Adrenal gland (tissue), 9 donors: ENCODE measurements at regions not wholly inside any gene's neighbourhood (a gene's known extent, or its start where the extent isn't known, plus 50 kb on each side); places are given as distances from the start of the nearest gene placed in this dataset.

Experiments
- DNase-seq, 7 donors: peaks; one replicate each; pipeline ENCODE4 v3.0.0-alpha.2; 2019 to 2020
- H3K27ac ChIP-seq, 5 donors: fragments of 200-600 bp; sonication (generic) in 4 of 5; 1 replicate in 3 of 5; 2 replicates in 2 of 5; pipeline versions ENCODE4 v1.5.1 to v1.8.0; 2016 to 2020; ENCODE audit warnings: mild to moderate bottlenecking in 1 of 5
- H3K27me3 ChIP-seq: fragments of 200-600 bp; 2 replicates; pipeline ENCODE4 v1.8.0; 2021
- H3K36me3 ChIP-seq, 2 donors: fragments of 200-600 bp; replicated peaks in 1 of 2; 1 replicate in 1 of 2; 2 replicates in 1 of 2; pipeline versions ENCODE4 v1.5.1 to v1.8.0; 2018 to 2022
- H3K4me1 ChIP-seq, 2 donors: fragments of 200-600 bp; replicated peaks in 1 of 2; 1 replicate in 1 of 2; 2 replicates in 1 of 2; pipeline versions ENCODE4 v1.5.1 to v1.8.0; 2018 to 2021
- H3K4me3 ChIP-seq, 4 donors: fragments of 200-600 bp; sonication (generic) in 3 of 4; one replicate each; pipeline ENCODE4 v1.5.1; 2016 to 2018
- H3K9me3 ChIP-seq, 3 donors: fragments of 200-600 bp; sonication (generic) in 1 of 3; replicated peaks in 1 of 3; 1 replicate in 2 of 3; 2 replicates in 1 of 3; pipeline versions ENCODE4 v1.5.1 to v1.8.0; 2016 to 2021
- POLR2A ChIP-seq, 2 donors: fragments of 450-650 bp; IDR thresholded peaks; one replicate each; pipeline ENCODE4 v1.6.1; 2017; ENCODE audit warnings: antibody characterized with exemption in 2 of 2, mild to moderate bottlenecking in 2 of 2, moderate library complexity in 1 of 2
- WGBS, 4 donors: extraction: QIAGEN DNeasy Blood & Tissue Kit in 2 of 4; methylation state at CpG; one replicate each; pipeline versions ENCODE4 v1.1.5 to v1.1.7; 2013 to 2017; 5-methylcytosine and 5-hydroxymethylcytosine counted together
- intact Hi-C, 2 donors: fragments of 100-400 bp; cut with DNase I; formaldehyde crosslinking; loops; one replicate each; pipeline versions ENCODE4 v1.14.1 to v1.15.0; 2022 to 2023
- TF ChIP-seq, protein P1 (sequence below), 6 experiments: fragments of 450-650 bp in 4 of 6; fragments of 200-600 bp in 2 of 6; sonication (generic) in 1 of 6; IDR thresholded peaks; 1 replicate in 5 of 6; 2 replicates in 1 of 6; pipeline versions ENCODE4 v1.5.1 to v1.8.0; 2016 to 2021; ENCODE audit warnings: antibody characterized with exemption in 6 of 6, mild to moderate bottlenecking in 2 of 6, moderate library complexity in 1 of 6
- donor health status: healthy with polysubstance abuse.
- donor health status: Bipolar disorder and iron deficiency.
- donor health status: DM: yes; HTN: yes; CAD: no.
- donor health status: DM: no; HTN: no; CAD: no.
- donor health status: DM: no; HTN: no; CAD: no.

DNA sequence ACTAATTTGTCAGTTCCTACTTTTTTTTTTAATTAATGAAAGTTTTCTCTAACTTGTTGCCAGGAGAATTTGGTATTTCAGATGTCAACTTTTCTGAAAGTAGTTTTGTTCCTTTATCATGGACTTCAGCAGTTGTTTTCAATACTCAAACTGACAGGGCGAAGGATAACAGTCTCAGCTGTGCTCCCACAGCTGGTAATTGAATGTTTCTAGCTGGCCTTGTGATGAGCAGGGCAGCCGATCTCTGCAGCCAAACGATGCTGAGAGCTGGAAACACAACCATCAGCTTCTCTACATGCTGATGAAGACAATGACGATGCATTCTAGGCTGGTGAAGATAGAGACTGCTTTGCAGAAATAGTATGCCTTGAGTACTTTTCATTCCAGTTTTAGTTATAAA lies 130.0 kb upstream of the MAP9 start:
- no peaks in the 10 kb centered on the region for H3K4me1 ChIP-seq
- no peak overlapping the region for H3K27ac ChIP-seq
- intact Hi-C loops, result no loop called here

GRCh38 chr4:155505321-155505720 lies 128.6 kb upstream of the MAP9 start:
- no peak for DNase-seq
- TF ChIP-seq, protein P1, sequence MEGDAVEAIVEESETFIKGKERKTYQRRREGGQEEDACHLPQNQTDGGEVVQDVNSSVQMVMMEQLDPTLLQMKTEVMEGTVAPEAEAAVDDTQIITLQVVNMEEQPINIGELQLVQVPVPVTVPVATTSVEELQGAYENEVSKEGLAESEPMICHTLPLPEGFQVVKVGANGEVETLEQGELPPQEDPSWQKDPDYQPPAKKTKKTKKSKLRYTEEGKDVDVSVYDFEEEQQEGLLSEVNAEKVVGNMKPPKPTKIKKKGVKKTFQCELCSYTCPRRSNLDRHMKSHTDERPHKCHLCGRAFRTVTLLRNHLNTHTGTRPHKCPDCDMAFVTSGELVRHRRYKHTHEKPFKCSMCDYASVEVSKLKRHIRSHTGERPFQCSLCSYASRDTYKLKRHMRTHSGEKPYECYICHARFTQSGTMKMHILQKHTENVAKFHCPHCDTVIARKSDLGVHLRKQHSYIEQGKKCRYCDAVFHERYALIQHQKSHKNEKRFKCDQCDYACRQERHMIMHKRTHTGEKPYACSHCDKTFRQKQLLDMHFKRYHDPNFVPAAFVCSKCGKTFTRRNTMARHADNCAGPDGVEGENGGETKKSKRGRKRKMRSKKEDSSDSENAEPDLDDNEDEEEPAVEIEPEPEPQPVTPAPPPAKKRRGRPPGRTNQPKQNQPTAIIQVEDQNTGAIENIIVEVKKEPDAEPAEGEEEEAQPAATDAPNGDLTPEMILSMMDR (IDR thresholded peaks at IDR 0.05), result no peak
- TF ChIP-seq POLR2A (IDR thresholded peaks at IDR 0.05), result no peak
- H3K36me3 ChIP-seq, result no peaks in the 10 kb centered on the region
- 46 to 55% (median 47%) methylated on average over 3 of the region's 3 CpGs for WGBS, 4 donors
- H3K9me3 ChIP-seq, result no peaks in the 10 kb centered on the region
- no peak overlapping the region for H3K4me3 ChIP-seq
- intact Hi-C loops, result no loop called here
- no peaks in the 10 kb centered on the region for H3K27me3 ChIP-seq
- H3K27ac ChIP-seq, result no peak overlapping the region
- no peaks in the 10 kb centered on the region for H3K4me1 ChIP-seq

More for the DNA sequence above, 130.0 kb upstream of the MAP9 start:
- H3K36me3 ChIP-seq, result no peaks in the 10 kb centered on the region
- H3K27me3 ChIP-seq, result no peaks in the 10 kb centered on the region
- DNase-seq, result no peak
- TF ChIP-seq, protein P1 (IDR thresholded peaks at IDR 0.05), result no peak
- no peak for TF ChIP-seq POLR2A (IDR thresholded peaks at IDR 0.05)
- no peaks in the 10 kb centered on the region for H3K9me3 ChIP-seq
- no peak overlapping the region for H3K4me3 ChIP-seq
- WGBS, 4 donors, result 26 to 41% (median 33%) methylated on average over 4 of the region's 4 CpGs

GRCh38 chr4:155497306-155497705 lies 120.5 kb upstream of the MAP9 start:
- 76 to 84% (median 81%) methylated on average over 4 of the region's 4 CpGs for WGBS, 4 donors

GRCh38 chr4:155496294-155496626 lies 119.5 kb upstream of the MAP9 start:
- Histone ChIP-seq H3K27ac (no peak overlapping the region), H3K27me3 (no peaks in the 10 kb centered on the region), H3K4me3 (no peak overlapping the region), H3K9me3 (no peaks in the 10 kb centered on the region), H3K36me3 (no peaks in the 10 kb centered on the region), H3K4me1 (no peaks in the 10 kb centered on the region)
- TF ChIP-seq, protein P1 (IDR thresholded peaks at IDR 0.05), result no peak
- no peak for TF ChIP-seq POLR2A (IDR thresholded peaks at IDR 0.05)
- intact Hi-C loops, result no loop called here
- 60 to 70% (median 66%) methylated on average over 3 of the region's 3 CpGs for WGBS, 4 donors
- no peak for DNase-seq

More at GRCh38 chr4:155497306-155497705, 120.5 kb upstream of the MAP9 start:
- Histone ChIP-seq H3K27ac (no peak overlapping the region), H3K9me3 (no peaks in the 10 kb centered on the region), H3K4me1 (no peaks in the 10 kb centered on the region), H3K27me3 (no peaks in the 10 kb centered on the region), H3K4me3 (no peak overlapping the region), H3K36me3 (no peaks in the 10 kb centered on the region)
- TF ChIP-seq POLR2A (IDR thresholded peaks at IDR 0.05), result no peak
- TF ChIP-seq, protein P1 (IDR thresholded peaks at IDR 0.05), result no peak
- intact Hi-C loops, result no loop called here
- no peak for DNase-seq
